ENCODE measurements at regions not wholly inside any gene's neighbourhood (a gene's known extent, or its start where the extent isn't known, plus 50 kb on each side); places are given as distances from the start of the nearest gene placed in this dataset.

DNA sequence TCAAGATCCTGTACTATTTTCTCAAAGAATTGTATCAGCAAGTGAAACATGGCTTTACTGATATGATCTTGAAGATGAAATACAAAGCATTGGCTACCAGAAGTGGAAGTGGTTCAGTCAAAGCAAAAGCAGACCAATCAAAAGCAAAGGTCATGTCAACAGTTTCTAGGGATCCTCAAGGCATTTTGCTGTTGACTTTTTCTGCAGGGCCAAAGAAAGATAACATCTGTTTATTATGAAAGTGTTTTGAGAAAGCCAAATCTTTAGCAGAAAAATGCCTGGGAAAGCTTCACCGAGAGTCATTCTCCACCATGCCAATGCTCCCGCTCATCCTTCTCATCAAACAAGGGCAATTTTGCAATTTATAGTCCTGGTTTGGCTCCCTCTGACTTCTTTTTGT lies 90.3 kb upstream of the ACO1 start:
- H3K79me1 ChIP-seq (replicated peaks; ENCODE audit: low read length, poor library complexity, severe bottlenecking) = no peaks in the 10 kb centered on the region
- no peak overlapping the region for H3K18ac ChIP-seq (ENCODE audit: low read depth in 1 of 2, low read length in 2 of 2)
- no peak overlapping the region for H2AFZ ChIP-seq (ENCODE audit: low read depth, low read length)
- no peak for DNase-seq
- H4K91ac ChIP-seq (ENCODE audit: low read length) = no peak overlapping the region
- no peak overlapping the region for H3K23ac ChIP-seq (ENCODE audit: low read length in 2 of 2)
- H3K9ac ChIP-seq (ENCODE audit: low read length) = no peak overlapping the region
- 66% methylated on average over 2 of the region's 2 CpGs for WGBS
- H4K8ac ChIP-seq (ENCODE audit: low read length) = no peak overlapping the region
- no peak overlapping the region for H3K14ac ChIP-seq (ENCODE audit: low read length in 2 of 2)
- H3K4me3 ChIP-seq (ENCODE audit: insufficient read depth in 1 of 2, low read depth in 1 of 2, low read length in 2 of 2) = no peak overlapping the region
- H3K36me3 ChIP-seq (ENCODE audit: control insufficient read depth in 1 of 2, insufficient read depth in 2 of 2, low read depth in 1 of 2, low read length in 2 of 2) = no peaks in the 10 kb centered on the region
- no peak overlapping the region for H3K27ac ChIP-seq (ENCODE audit: low read length, poor library complexity, severe bottlenecking)
- no peaks in the 10 kb centered on the region for H3K4me1 ChIP-seq (ENCODE audit: control insufficient read depth, insufficient read depth, low read depth, low read length)
- H2BK5ac ChIP-seq (ENCODE audit: low read depth, low read length, poor library complexity, severe bottlenecking) = no peak overlapping the region
- H2AK5ac ChIP-seq (ENCODE audit: low read length, severe bottlenecking) = no peak overlapping the region
- H3K27me3 ChIP-seq (ENCODE audit: control insufficient read depth in 1 of 2, insufficient read depth in 1 of 2, low read length in 2 of 2) = no peaks in the 10 kb centered on the region
- H3K4ac ChIP-seq (ENCODE audit: low read depth in 1 of 2, low read length in 2 of 2) = no peak overlapping the region
- H2BK12ac ChIP-seq (ENCODE audit: low read length in 2 of 2) = no peak overlapping the region
- no peaks in the 10 kb centered on the region for H3K9me3 ChIP-seq (ENCODE audit: control insufficient read depth, low read length)
- no peak overlapping the region for H3K4me2 ChIP-seq (ENCODE audit: low read length, poor library complexity, severe bottlenecking)
- no peak overlapping the region for H2BK120ac ChIP-seq (ENCODE audit: low read depth, low read length)
- no peak overlapping the region for H2BK15ac ChIP-seq (ENCODE audit: low read depth, poor library complexity, severe bottlenecking)

DNA sequence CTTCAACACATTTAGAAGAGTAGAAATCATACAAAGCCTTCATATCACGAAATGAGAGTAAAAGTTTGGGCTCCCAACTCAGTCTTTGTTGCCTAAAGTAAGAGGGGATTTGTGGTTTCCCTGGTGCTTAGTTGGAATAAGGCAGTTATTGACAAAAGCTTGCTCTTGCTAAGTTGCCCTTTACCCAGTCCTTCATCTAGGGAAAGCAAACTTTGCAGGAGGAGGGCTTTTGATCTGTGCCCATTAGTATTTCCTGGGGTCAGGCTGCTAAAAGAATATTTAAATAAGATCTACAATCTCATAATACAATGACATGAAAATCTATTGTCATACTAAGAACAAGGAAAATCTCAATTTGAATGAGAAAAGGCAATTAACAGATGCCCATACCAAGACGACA lies 84.1 kb upstream of the ACO1 start:
- Histone ChIP-seq H4K8ac (ENCODE audit: low read length) (no peak overlapping the region), H3K9me3 (ENCODE audit: control insufficient read depth, low read length) (no peaks in the 10 kb centered on the region), H3K4me3 (ENCODE audit: insufficient read depth in 1 of 2, low read depth in 1 of 2, low read length in 2 of 2) (no peak overlapping the region), H3K4me2 (ENCODE audit: low read length, poor library complexity, severe bottlenecking) (no peak overlapping the region), H3K23ac (ENCODE audit: low read length in 2 of 2) (no peak overlapping the region), H2BK5ac (ENCODE audit: low read depth, low read length, poor library complexity, severe bottlenecking) (no peak overlapping the region), H3K36me3 (ENCODE audit: control insufficient read depth in 1 of 2, insufficient read depth in 2 of 2, low read depth in 1 of 2, low read length in 2 of 2) (no peaks in the 10 kb centered on the region), H2AK5ac (ENCODE audit: low read length, severe bottlenecking) (no peak overlapping the region), H3K27me3 (ENCODE audit: control insufficient read depth in 1 of 2, insufficient read depth in 1 of 2, low read length in 2 of 2) (no peaks in the 10 kb centered on the region), H3K18ac (ENCODE audit: low read depth in 1 of 2, low read length in 2 of 2) (no peak overlapping the region), H3K27ac (ENCODE audit: low read length, poor library complexity, severe bottlenecking) (no peak overlapping the region), H3K4ac (ENCODE audit: low read depth in 1 of 2, low read length in 2 of 2) (no peak overlapping the region), H2BK15ac (ENCODE audit: low read depth, poor library complexity, severe bottlenecking) (no peak overlapping the region), H2BK12ac (ENCODE audit: low read length in 2 of 2) (no peak overlapping the region), H3K14ac (ENCODE audit: low read length in 2 of 2) (no peak overlapping the region), H3K79me1 (replicated peaks; ENCODE audit: low read length, poor library complexity, severe bottlenecking) (no peaks in the 10 kb centered on the region), H3K9ac (ENCODE audit: low read length) (no peak overlapping the region), H3K4me1 (ENCODE audit: control insufficient read depth, insufficient read depth, low read depth, low read length) (no peaks in the 10 kb centered on the region), H4K91ac (ENCODE audit: low read length) (no peak overlapping the region), H2BK120ac (ENCODE audit: low read depth, low read length) (no peak overlapping the region), H2AFZ (ENCODE audit: low read depth, low read length) (no peak overlapping the region)
- DNase-seq = no peak
- 14% methylated on average over 1 of the region's 2 CpGs for WGBS

DNA sequence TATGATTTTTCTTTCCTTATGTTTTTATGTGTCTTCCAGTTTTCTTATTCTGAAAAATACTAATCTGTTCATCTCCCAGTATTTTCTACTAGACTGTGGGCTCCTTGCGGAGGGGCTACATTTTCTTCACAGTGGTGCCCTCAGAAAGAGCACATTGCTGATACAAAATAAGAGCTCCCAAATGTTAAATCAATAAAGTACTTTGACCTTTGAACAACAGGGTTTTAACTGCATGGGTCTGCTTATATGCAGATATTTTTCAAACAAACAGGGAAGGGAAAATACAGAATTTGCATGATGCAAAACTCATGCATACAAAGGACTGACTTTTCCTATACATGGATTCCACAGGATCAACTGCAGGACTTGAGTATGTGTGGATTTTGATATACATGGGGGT lies 79.9 kb upstream of the ACO1 start:
- Histone ChIP-seq H3K27me3 (ENCODE audit: control insufficient read depth in 1 of 2, insufficient read depth in 1 of 2, low read length in 2 of 2) (no peaks in the 10 kb centered on the region), H3K4me2 (ENCODE audit: low read length, poor library complexity, severe bottlenecking) (no peak overlapping the region), H3K36me3 (ENCODE audit: control insufficient read depth in 1 of 2, insufficient read depth in 2 of 2, low read depth in 1 of 2, low read length in 2 of 2) (no peaks in the 10 kb centered on the region), H3K27ac (ENCODE audit: low read length, poor library complexity, severe bottlenecking) (no peak overlapping the region), H2BK120ac (ENCODE audit: low read depth, low read length) (no peak overlapping the region), H3K9me3 (ENCODE audit: control insufficient read depth, low read length) (peaks cover 2% of the 10 kb centered on the region), H2BK5ac (ENCODE audit: low read depth, low read length, poor library complexity, severe bottlenecking) (no peak overlapping the region), H2AFZ (ENCODE audit: low read depth, low read length) (no peak overlapping the region), H4K8ac (ENCODE audit: low read length) (no peak overlapping the region), H2BK12ac (ENCODE audit: low read length in 2 of 2) (no peak overlapping the region), H3K79me1 (replicated peaks; ENCODE audit: low read length, poor library complexity, severe bottlenecking) (no peaks in the 10 kb centered on the region), H3K18ac (ENCODE audit: low read depth in 1 of 2, low read length in 2 of 2) (no peak overlapping the region), H2BK15ac (ENCODE audit: low read depth, poor library complexity, severe bottlenecking) (no peak overlapping the region), H3K4ac (ENCODE audit: low read depth in 1 of 2, low read length in 2 of 2) (no peak overlapping the region), H3K23ac (ENCODE audit: low read length in 2 of 2) (no peak overlapping the region), H3K4me3 (ENCODE audit: insufficient read depth in 1 of 2, low read depth in 1 of 2, low read length in 2 of 2) (no peak overlapping the region), H4K91ac (ENCODE audit: low read length) (no peak overlapping the region), H3K9ac (ENCODE audit: low read length) (no peak overlapping the region), H3K14ac (ENCODE audit: low read length in 2 of 2) (no peak overlapping the region), H3K4me1 (ENCODE audit: control insufficient read depth, insufficient read depth, low read depth, low read length) (no peaks in the 10 kb centered on the region), H2AK5ac (ENCODE audit: low read length, severe bottlenecking) (no peak overlapping the region)
- WGBS = 0% methylated on average over 1 of the region's 1 CpG
- no peak for DNase-seq

- peaks cover 2% of the 10 kb centered on the region for H3K9me3 ChIP-seq (ENCODE audit: control insufficient read depth, low read length)
- no peak overlapping the region for H2BK5ac ChIP-seq (ENCODE audit: low read depth, low read length, poor library complexity, severe bottlenecking)
- no peak for DNase-seq
- no peak overlapping the region for H3K18ac ChIP-seq (ENCODE audit: low read depth in 1 of 2, low read length in 2 of 2)
- H3K4me2 ChIP-seq (ENCODE audit: low read length, poor library complexity, severe bottlenecking) = no peak overlapping the region
- no peak overlapping the region for H2AK5ac ChIP-seq (ENCODE audit: low read length, severe bottlenecking)
- no peak overlapping the region for H2BK12ac ChIP-seq (ENCODE audit: low read length in 2 of 2)
- no peak overlapping the region for H2AFZ ChIP-seq (ENCODE audit: low read depth, low read length)
- no peak overlapping the region for H3K23ac ChIP-seq (ENCODE audit: low read length in 2 of 2)
- H3K27ac ChIP-seq (ENCODE audit: low read length, poor library complexity, severe bottlenecking) = no peak overlapping the region
- no peak overlapping the region for H4K91ac ChIP-seq (ENCODE audit: low read length)
- no peak overlapping the region for H2BK15ac ChIP-seq (ENCODE audit: low read depth, poor library complexity, severe bottlenecking)
- no peaks in the 10 kb centered on the region for H3K4me1 ChIP-seq (ENCODE audit: control insufficient read depth, insufficient read depth, low read depth, low read length)
- no peak overlapping the region for H4K8ac ChIP-seq (ENCODE audit: low read length)
- no peaks in the 10 kb centered on the region for H3K79me1 ChIP-seq (replicated peaks; ENCODE audit: low read length, poor library complexity, severe bottlenecking)
- H3K27me3 ChIP-seq (ENCODE audit: control insufficient read depth in 1 of 2, insufficient read depth in 1 of 2, low read length in 2 of 2) = no peaks in the 10 kb centered on the region
- H2BK120ac ChIP-seq (ENCODE audit: low read depth, low read length) = no peak overlapping the region
- H3K9ac ChIP-seq (ENCODE audit: low read length) = no peak overlapping the region
- H3K14ac ChIP-seq (ENCODE audit: low read length in 2 of 2) = no peak overlapping the region
- no peak overlapping the region for H3K4me3 ChIP-seq (ENCODE audit: insufficient read depth in 1 of 2, low read depth in 1 of 2, low read length in 2 of 2)
- H3K36me3 ChIP-seq (ENCODE audit: control insufficient read depth in 1 of 2, insufficient read depth in 2 of 2, low read depth in 1 of 2, low read length in 2 of 2) = no peaks in the 10 kb centered on the region
- no peak overlapping the region for H3K4ac ChIP-seq (ENCODE audit: low read depth in 1 of 2, low read length in 2 of 2)
Observed at GRCh38 chr9:32306006-32306405, 78.4 kb upstream of the ACO1 start.
